Stimulated activated CD8-positive, alpha-beta memory T cell treated with anti-CD3 and anti-CD28 coated beads, Interleukin-2, amount 100 ng/mL, for 1 hour (primary cell): ENCODE measurements at regions not wholly inside any gene's neighbourhood (a gene's known extent, or its start where the extent isn't known, plus 50 kb on each side); places are given as distances from the start of the nearest gene placed in this dataset.
"Not testable (repeated sequence)": the region's sequence is repeated elsewhere in the genome, so short reads cannot be mapped to it uniquely, and the experiment has no call there.

Experiments used
- DNase-seq, 2 donors: peaks; one replicate each; pipeline ENCODE4 v3.0.0-alpha.2; 2020; ENCODE audit warnings: low read depth in 2 of 2

DNA sequence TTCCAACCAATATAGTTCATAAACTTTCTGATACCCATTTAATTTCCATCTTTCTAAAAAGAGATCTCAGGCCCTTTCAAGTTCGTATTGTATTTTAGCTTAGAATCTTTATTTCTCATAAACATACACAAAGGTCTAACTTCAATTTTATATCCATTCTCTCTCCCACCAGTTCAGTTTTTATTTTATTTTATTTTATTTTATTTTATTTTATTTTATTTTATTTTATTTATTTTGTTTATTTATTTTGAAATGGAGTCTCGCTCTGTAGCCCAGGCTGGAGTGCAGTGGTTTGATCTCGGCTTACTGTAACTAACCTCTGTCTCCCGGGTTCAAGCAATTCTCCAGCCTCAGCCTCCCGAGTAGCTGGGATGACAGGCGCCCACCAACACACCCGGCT lies 552.8 kb downstream of the SLITRK5 start:
- no peak for DNase-seq

DNA sequence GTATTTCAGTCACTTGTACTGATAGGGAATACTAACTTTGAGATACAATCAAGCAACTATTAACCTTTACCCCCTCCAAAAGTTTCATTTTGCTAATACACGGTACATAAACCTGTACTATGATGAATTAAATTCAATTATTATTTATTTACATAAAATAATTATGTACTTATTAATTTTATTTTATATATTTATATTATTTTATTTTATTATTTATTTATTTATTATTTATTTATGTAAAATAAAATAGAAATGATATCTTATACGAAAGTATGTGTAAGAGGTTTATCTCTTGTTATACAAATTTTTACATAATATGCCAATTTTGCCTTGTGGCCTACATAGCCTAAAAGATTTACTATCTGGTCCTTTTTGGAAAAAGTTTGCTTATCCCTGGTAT lies 564.3 kb downstream of the SLITRK5 start:
- DNase-seq = no peak

DNA sequence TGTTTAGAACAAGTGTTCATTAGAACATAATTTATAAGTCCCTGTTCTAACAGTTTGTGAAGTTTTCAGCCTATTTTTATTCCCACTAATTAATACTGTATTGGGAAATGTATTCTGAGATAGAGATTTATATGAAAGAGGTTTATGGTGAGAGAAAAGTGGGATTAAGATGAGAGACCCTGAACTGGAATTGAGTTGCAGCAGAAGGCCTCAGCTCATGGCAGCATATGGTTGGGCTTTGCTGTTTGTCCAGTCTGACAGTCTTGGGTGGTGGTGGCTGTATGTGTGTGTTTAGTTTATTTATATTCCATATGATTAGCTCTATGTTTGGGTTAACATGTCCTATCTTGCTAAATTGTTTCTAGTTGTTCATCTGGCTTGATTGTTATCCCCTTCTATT lies 575.1 kb downstream of the SLITRK5 start:
- DNase-seq = no peak

DNA sequence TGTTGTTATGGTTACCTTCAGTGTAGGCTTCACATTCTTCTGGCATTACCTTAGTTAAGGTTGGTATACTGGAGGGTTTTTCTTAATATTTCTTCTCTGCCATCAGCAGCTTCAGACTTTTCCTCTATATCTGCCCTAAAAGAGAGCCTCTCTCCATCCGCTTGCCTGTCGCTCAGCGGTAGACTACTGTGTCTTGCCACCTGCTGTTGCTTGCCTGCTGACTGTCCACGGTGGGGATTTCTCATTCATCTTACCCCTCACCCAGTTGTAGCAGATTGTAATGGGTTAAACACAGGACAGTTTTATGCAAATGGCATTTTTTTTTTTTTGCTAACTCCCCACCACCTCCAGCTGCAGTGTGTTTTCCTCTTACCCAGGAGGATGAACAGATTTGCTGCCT lies 577.2 kb downstream of the SLITRK5 start:
- no peak for DNase-seq

DNA sequence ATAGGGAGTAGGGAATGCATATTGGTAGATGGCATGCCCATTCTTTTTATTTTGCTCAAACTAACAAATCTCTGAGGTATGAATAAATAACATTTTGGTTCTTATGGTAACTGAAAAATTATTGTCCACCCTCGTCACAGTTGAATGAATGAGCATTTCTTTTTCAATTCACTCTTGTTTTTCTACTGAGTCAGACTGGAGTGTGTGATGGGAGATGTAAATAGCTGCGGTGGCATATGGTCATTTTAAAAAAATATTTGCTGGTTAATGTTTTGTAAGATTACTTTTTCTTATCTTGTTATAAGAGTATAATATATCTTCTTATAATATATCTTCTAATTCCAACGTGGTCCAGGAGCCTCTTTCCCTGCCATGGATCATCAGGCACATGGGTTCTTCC lies 586.5 kb downstream of the SLITRK5 start:
- no peak for DNase-seq

DNA sequence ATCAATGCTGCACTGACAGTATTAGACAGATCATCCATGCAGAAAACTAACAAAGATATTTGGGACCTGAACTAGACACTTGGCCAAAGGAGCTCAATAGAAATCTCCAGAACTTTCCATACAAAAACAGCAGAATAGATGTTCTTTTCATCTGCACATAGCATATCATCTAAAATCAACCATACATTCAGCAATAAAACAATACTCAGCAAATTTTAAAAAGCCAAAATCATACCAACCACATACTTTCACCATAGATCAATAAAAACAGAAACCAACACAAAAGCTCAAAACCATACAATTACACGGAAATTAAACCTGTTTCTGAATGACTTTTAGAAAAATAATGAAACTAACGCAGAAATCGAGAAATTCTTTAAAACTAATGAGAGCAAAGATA lies 592.6 kb downstream of the SLITRK5 start:
- DNase-seq = no peak

DNA sequence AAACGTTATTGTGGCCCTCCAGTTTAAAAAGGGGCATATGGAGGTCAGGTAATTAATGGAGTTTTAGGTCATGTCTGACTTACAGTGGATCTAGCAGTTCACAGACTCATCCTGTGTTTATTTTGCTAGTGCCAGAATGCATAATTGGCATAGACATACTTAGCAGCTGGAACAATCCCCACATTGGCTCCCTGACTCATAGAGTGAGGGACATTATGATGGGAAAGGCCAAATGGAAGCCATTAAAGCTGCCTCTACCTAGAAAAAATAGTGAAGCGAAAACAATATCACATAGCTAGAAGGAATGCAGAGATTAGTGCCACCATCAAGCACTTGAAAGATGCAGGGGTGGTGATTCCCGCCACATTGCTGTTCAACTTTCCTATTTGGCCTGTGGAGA lies 610.7 kb downstream of the SLITRK5 start:
- no peak for DNase-seq

DNA sequence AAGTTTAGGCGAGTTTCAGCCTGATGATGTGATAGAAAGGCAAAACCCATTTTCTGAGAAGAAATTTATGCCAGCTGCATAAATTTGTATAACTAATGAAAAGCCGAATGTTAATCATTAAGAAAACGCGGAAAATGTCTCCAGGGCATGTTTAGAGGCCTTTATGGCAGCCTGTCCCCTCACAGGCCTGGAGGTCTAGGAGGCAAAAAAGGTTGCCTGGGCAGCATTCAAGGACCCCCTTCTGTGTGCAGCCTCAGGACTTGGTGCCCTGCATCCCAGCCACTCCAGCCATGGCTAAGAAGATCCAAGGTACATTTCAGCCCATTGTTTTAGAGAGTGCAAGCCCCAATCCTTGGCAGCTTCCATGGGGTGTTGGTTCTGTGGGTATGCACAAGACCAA lies 614.2 kb downstream of the SLITRK5 start:
- DNase-seq = no peak

DNA sequence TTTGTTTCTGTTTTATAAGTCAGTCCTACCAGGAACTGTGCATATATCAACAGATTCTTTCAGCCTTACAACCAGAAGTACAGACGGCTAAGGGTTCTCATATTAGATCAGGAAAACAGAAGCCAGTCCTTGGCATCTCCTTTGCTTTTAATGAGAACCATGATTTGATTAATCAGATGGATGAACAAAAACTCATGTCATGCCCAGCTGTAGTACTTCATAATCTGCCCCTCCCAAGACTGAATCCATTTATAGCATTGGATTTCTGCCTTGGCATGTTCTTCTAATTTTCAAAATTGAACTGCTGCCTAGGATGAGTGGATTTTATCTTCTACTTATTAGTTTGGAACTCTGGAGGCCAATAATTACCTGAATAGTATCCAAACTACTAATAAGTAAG lies 617.2 kb downstream of the SLITRK5 start:
- DNase-seq = no peak

DNA sequence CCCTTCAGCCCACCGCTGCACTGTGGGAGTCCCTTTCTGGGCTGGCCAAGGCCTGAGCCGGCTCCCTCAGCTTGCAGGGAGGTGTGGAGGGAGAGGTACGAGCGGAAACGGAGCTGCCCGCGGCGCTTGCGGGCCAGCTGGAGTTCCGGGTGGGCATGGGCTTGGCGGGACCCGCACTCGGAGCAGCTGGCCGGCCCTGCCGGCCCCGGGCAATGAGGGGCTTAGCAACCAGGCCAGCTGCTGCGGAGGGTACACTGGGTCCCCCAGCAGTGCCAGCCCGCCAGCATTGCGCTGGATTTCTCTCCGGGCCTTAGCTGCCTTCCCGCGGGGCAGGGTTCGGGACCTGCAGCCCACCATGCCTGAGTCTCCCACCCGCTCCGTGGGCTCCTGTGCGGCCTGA lies 620.6 kb downstream of the SLITRK5 start:
- DNase-seq = not testable (repeated sequence)

DNA sequence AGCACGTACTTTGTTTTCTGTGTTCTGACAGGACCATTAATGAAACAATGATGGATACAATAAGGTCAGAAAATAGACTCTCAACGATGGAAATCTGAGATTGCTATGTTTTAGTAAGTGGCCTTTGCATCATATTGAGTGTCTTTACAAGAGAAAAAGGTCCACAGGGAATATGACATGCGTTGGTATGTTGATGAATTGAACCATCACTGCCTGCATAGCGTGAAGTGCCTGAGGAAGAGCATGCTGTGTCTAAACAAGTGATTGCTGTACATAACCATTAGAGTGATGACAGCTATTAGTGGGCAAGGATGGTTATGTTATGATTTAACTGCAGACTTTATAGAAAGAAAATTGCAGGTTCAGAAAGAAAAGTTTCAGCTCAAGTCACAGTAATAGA lies 623.2 kb downstream of the SLITRK5 start:
- DNase-seq = no peak

DNA sequence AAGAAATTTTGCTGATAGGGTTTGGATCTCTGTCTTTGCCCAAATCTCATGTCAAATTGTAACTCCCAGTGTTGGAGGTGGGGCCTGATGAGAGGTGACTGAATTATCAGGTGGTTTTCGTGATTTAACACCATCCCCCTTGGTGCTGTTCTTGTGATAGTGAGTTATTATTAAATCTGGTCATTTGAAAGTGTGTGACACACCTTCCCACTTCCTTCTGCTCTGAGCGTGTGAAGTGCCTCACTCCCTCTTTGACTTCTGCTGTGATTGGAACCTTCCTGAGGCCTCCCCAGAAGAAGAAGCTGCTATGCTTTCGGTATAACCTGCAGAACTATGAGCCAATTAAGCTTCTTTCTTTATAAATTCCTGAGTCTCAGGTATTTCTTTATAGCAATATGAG lies 632.0 kb downstream of the SLITRK5 start:
- DNase-seq = no peak

DNA sequence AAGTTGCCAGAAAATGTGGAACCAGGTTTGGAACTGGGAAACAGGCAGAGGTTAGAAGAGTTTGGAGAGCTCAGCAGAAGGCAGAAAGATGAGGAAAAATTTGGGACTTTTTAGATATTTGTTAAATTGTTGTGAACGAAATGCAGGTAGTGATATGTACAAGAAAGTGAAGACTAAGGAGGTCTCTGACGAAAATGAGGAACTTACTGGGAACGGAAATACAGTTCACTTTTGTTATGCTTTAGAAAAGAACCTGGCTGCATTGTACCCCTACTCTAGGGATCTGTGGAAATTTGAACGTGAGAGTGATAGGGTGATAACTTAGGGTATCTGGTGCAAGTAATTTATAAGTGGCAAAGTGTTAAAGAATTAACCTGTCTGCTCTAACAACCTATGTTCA lies 632.4 kb downstream of the SLITRK5 start:
- DNase-seq = no peak

DNA sequence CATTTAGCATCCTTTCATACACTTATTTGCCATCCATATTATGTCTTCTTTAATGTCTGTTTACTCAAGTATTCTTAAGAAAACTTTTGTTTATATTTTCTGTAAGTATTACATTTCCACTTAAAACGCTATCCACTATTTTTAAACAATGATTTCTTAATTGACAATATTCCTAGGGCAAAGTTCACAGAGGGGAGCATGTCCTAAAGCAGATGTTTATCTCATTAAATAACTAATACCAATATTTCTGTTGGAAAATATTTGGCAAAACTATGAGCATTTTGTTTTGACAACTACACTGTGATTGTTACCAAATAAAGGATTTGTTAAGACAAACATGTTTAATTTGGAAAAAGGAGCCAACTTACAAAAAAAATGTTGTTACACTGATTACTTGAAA lies 643.3 kb downstream of the SLITRK5 start:
- no peak for DNase-seq

DNA sequence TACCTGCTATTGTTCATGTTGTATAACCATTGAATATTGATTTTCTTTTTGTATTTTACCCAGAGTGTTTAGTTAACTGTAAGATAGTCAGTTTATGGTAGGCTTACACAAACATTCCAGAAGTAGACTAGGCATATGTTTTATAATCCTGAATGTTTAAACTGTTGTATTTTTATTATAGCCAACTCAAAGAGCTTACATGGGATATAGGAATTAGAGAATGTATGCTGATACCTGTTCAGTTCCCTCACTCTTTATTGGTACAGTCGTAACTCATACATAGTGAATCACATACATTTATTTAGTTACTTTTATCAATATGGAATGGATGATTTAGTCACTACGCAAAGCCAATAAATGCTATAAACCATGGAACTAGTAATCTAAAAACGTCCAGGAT lies 657.9 kb downstream of the SLITRK5 start:
- DNase-seq = no peak

DNA sequence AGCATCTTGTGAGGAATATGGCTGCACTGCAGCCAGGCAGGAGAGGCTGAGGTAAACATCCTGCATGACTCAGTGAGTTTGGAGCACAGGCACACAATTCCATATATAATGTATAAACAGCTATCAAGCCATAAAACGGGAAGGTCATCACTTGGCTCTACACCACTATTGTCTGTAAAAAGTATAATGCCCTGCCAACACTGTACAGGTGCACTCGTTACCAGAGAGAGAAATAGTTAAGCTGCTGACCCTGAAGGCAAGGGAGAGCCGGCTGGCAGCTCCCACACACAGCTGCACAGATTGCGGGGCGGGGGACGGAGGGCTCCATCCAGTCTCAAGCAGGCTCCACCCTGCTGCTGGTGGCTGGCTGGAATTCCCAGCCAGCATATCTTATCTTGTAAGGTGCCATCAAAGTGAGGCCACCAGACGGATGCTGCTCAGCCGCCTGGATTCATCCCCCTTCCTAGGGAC lies 668.1 kb downstream of the SLITRK5 start:
- DNase-seq = no peak

DNA sequence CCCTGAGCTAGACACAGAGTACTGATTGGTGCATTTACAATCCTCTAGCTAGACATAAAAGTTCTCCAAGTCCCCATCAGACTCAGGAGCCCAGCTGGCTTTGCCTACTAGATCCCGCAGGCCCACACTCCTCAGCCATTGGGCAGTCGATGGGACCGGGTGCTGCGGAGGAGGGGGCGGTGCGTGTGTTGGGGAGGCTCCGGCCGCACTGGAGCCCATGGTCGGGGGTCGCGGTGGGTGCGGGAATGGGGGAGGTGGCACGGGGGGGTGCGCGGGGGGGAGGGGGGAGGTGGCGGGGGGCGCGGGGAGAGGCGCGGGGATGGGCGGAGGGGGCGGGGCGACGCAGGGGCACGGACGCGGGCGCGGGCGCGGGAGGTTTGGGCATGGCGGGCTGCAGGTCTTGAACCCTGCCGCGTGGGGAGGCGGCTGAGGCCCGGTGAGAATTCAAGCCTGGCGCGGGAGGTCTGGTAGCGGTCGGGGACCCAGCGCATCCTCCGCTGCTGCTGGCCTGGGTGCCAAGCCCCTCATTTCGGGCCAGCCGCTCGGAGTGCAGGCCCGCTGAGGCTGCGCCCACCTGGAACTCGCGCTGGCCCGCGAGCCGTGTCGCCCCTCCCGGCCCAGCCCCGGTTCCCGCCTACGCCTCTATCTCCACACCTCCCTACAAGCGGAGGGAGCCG lies 674.1 kb downstream of the SLITRK5 start:
- DNase-seq = no peak

DNA sequence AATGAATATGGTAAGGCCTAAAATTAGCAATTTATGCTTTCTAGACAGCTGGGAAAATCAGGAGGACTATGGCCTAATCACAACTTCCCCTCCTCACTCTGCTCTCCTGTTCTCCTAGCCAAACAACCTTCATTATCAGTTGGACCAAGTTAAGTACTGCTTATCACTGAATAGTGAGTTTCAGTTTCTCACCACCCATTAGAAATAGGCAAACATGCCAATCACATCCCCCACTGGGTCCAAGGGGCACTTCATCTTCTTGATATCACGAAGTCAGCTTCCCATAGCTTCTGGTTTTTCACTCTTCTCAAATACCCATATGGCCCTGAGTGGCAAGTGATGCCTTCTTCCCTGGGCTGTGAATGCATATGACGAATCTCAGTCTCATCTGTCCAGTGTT lies 689.6 kb downstream of the SLITRK5 start:
- no peak for DNase-seq

DNA sequence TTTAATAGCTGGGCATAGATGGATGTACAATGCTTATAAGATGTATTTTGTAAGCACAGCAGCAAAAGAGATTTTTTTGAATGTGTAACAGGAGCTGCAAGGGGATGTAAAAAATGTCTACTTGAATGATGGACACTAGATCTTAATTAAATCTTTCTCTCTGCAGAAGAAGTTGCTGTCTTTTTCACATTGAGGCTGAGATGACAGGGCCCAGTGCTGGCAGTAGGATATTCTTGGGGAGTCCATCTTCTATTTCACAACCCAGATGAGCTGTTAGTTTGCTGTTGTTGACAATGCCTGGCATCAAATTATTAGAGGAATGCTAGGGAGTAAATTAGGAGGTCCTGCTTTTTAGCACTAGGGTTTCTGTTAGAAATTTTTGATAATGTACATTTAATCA lies 698.7 kb downstream of the SLITRK5 start:
- no peak for DNase-seq

DNA sequence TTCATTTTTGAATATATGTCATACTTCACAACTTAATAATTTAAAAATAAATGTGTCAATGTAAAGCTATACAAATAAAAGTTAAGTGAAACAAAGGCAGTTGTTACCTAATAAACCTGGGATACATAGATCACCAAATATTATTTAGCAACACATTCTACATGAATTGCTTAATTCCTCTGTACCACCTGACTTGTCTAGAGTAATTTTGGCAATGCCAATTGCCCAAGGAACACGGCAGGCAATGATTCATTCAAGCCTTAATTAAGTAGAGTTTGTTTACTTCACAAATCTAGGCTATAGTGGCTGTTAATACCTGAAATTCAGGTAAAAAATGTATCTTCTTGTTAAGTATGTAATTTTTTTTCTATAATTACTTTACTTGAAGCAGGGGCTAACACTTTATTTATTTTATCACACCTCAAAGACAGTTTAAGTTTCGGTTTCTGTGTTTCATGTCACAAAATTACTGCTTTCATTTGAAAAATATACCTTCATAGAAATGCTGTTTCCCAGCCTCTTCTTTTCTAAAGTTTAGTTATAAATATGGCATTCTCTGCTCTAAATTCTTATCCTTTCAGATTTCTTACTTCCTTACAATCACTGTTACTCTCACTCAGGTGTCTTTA lies 705.7 kb downstream of the SLITRK5 start:
- DNase-seq = no peak

DNA sequence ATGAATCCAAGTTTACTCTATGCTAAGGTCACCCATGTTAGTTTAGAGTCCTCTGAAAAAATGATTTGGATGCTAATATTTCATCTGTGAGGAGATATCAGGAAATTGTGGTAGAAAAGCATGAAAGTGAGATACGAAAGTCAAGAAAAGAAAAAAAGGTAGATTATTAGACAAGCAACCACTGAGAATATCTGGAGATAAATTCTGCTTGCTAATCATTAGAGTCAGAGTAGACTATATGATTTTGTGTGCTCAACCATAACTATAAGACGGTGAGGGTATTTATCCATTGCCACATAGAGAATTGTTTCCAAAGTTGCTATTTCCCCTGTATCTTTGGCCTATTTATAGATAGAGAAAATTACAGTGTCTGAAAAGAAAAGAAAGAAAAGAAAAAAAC lies 706.7 kb downstream of the SLITRK5 start:
- DNase-seq = no peak

DNA sequence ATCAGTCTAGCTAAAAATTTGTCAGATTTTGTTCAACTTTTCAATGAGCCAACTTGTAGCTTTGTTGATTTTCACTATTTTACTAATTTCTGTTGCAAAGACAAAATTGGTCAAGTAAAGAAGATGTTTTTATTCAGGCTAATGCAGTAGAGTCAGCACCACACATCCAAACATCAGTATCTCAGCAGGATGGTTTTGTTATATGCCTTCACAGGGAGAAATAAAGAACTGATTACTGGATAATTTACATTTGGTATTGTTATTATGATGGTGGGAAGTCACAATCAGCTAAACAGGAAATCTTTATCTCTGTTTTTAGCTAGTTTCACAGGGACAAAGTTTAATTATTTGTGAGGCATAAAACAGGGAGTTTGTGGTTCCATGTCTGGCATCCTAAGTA lies 713.4 kb downstream of the SLITRK5 start:
- DNase-seq = no peak

DNA sequence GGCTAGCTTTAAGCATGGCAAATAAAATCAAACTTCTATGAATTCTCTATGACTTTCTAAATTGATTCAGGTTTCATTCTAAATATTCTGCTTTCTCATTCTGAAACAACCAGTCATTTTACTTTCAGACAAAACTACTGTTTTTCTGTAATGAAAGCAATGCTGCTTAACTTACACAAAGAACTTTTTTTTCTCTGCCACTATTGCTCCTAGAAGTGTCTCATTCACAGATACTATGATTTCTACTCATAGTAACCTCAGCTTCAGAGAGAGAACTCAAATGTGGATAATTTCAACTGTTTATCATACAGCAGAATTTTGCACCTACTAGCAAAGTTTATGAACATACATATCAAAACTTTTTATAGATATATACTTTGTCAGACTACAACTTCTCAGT lies 724.6 kb downstream of the SLITRK5 start:
- DNase-seq = no peak

DNA sequence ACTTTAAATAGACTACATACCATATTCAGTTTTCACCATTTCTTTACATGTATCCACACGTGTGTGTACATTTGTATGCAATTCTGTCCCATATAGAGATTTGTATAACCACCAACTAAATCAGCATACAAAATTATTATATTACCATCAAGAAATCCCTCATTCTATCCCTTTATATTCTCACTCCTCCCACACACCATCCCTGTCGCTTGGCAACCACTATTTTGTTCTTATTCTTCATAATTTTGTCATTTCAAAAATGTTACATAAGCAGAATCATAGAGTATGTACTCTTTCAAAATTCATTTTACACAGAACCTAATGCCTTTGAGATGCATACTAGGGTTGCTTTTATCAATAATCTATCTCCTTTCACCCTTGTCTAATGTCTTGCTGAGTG lies 740.5 kb downstream of the SLITRK5 start:
- no peak for DNase-seq
